ENCODE measurements at regions not wholly inside any gene's neighbourhood (a gene's known extent, or its start where the extent isn't known, plus 50 kb on each side); places are given as distances from the start of the nearest gene placed in this dataset.
"Not testable (repeated sequence)": the region's sequence is repeated elsewhere in the genome, so short reads cannot be mapped to it uniquely, and the experiment has no call there.

DNA sequence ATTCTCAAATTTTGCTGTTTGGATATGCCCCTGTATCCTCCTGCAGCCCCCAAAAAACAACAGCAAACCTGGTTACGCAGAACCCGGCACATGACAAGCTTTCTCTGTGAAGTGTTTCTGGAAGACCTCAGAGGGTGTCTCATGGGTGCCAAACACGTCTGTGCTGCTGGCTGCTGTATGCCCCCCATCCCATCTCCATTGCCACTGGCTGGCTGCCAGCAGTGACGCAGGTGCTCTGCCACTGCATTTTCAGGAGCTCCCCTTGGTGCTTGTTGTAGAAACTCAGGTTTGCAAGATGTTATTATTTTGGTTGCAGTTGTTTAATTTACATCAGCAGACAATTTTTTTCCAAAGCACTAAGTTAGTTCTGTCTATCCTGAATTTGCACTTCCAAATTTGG is 166.4 kb upstream of the FANCL start:
- Histone ChIP-seq H3K9me3 (no peaks in the 10 kb centered on the region), H3K4me1 (ENCODE audit: insufficient read depth) (no peaks in the 10 kb centered on the region), H3K27ac (no peak overlapping the region), H3K27me3 (no peaks in the 10 kb centered on the region), H3K4me3 (no peak overlapping the region), H3K36me3 (no peaks in the 10 kb centered on the region)
- 74 to 84% (median 82%) methylated on average over 4 of the region's 4 CpGs for WGBS, 3 donors
- DNase-seq: no peak
- intact Hi-C loops (cut with DNase I): no loop called here
- no peak for TF ChIP-seq POLR2A (IDR thresholded peaks at IDR 0.05)
- TF ChIP-seq CTCF (IDR thresholded peaks at IDR 0.05): no peak
- no peak for TF ChIP-seq EP300 (IDR thresholded peaks at IDR 0.05)

GRCh38 chr2:58405341-58405740 is 164.2 kb upstream of the FANCL start:
- Histone ChIP-seq H3K27ac (no peak overlapping the region), H3K4me1 (ENCODE audit: insufficient read depth) (no peaks in the 10 kb centered on the region), H3K36me3 (no peaks in the 10 kb centered on the region), H3K27me3 (no peaks in the 10 kb centered on the region), H3K4me3 (no peak overlapping the region), H3K9me3 (no peaks in the 10 kb centered on the region)
- intact Hi-C loops (cut with DNase I): no loop called here
- TF ChIP-seq POLR2A (IDR thresholded peaks at IDR 0.05) (no peak), EP300 (IDR thresholded peaks at IDR 0.05) (no peak), CTCF (IDR thresholded peaks at IDR 0.05) (no peak)
- no peak for DNase-seq
- WGBS, 3 donors: 61 to 75% (median 66%) methylated on average over 1 of the region's 1 CpG

DNA sequence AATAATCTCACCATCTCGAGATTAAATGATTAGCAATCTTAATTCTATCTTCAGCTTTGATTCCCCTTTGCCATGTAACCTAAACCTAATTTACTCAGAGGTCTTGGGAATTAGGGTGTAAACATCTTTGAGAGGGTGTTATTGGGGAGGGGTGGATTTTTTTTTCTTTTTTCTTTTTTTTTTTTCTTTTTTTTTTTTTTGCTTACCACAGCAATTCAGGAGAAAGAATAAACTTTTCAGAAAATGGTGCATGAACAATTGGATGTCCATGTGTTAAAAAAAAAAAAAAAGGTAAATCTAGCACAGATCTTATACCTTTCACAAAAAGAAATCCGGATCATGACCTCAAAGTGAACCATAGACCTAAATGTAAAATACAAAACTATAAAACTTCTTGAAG is 160.8 kb upstream of the FANCL start:
- no peaks in the 10 kb centered on the region for H3K36me3 ChIP-seq
- WGBS, 3 donors: 71 to 82% (median 79%) methylated on average over 2 of the region's 2 CpGs
- H3K27ac ChIP-seq: no peak overlapping the region
- no peak for DNase-seq
- no peaks in the 10 kb centered on the region for H3K27me3 ChIP-seq
- no peaks in the 10 kb centered on the region for H3K9me3 ChIP-seq
- H3K4me1 ChIP-seq (ENCODE audit: insufficient read depth): no peaks in the 10 kb centered on the region
- H3K4me3 ChIP-seq: no peak overlapping the region
- no peak for TF ChIP-seq CTCF (IDR thresholded peaks at IDR 0.05)
- TF ChIP-seq EP300 (IDR thresholded peaks at IDR 0.05): no peak
- no peak for TF ChIP-seq POLR2A (IDR thresholded peaks at IDR 0.05)
- intact Hi-C loops (cut with DNase I): no loop called here

- no peak for DNase-seq
- no peak for TF ChIP-seq EP300 (IDR thresholded peaks at IDR 0.05)
- TF ChIP-seq CTCF (IDR thresholded peaks at IDR 0.05): no peak
- no peak for TF ChIP-seq POLR2A (IDR thresholded peaks at IDR 0.05)
- Histone ChIP-seq H3K36me3 (no peaks in the 10 kb centered on the region), H3K9me3 (no peaks in the 10 kb centered on the region), H3K4me3 (no peak overlapping the region), H3K4me1 (ENCODE audit: insufficient read depth) (no peaks in the 10 kb centered on the region), H3K27me3 (no peaks in the 10 kb centered on the region), H3K27ac (no peak overlapping the region)
- intact Hi-C loops (cut with DNase I): no loop called here
Observed at GRCh38 chr2:58398406-58398805, 157.3 kb upstream of the FANCL start.

DNA sequence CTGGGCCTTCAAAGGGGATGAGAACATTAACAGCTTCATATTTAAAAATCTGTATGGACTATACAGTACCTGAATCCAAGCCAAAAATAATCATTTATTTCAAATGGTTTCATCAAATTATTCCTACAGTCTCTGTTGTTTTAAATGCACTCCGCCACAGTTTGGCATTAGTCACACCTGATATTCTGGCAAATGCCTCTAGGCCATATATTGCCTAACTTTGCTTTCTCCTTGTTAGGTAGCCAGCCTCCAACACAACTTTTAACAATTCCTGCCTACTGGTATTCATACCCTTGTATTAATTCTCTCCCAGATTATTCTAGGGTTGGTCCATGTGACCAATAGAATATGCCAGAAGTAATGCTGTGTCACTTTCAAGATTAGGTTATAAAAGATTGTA is 146.6 kb upstream of the FANCL start:
- H3K9me3 ChIP-seq: no peaks in the 10 kb centered on the region
- intact Hi-C loops (cut with DNase I): no loop called here
- H3K4me1 ChIP-seq (ENCODE audit: insufficient read depth): no peaks in the 10 kb centered on the region
- no peak overlapping the region for H3K4me3 ChIP-seq
- H3K27ac ChIP-seq: no peak overlapping the region
- DNase-seq: no peak
- H3K27me3 ChIP-seq: no peaks in the 10 kb centered on the region
- no peak for TF ChIP-seq EP300 (IDR thresholded peaks at IDR 0.05)
- no peaks in the 10 kb centered on the region for H3K36me3 ChIP-seq
- 96 to 100% (median 100%) methylated on average over 1 of the region's 1 CpG for WGBS, 3 donors

DNA sequence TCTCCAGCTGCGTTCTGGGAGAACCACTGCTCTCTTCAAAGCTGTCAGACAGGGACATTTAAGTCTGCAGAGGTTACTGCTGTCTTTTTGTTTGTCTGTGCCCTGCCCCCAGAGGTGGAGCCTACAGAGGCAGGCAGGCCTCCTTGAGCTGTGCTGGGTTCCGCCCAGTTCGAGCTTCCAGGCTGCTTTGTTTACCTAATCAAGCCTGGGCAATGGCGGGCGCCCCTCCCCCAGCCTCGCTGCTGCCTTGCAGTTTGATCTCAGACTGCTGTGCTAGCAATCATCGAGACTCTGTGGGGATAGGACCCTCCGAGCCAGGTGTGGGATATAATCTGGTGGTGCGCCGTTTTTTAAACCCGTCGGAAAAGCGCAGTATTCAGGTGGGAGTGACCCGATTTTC is 145.8 kb upstream of the FANCL start:
- WGBS, 3 donors: 75 to 84% (median 77%) methylated on average over 13 to 14 of the region's 14 CpGs
- H3K27ac ChIP-seq; H3K4me1 ChIP-seq (ENCODE audit: insufficient read depth); H3K27me3 ChIP-seq; H3K9me3 ChIP-seq; H3K4me3 ChIP-seq; H3K36me3 ChIP-seq; intact Hi-C loops (cut with DNase I); DNase-seq: not testable (repeated sequence)
